ENCODE measurements at regions not wholly inside any gene's neighbourhood (a gene's known extent, or its start where the extent isn't known, plus 50 kb on each side); places are given as distances from the start of the nearest gene placed in this dataset.

GRCh38 chr13:82698383-82698782 is 1183.9 kb downstream of the SLITRK1 start:
- no peak for DNase-seq (ENCODE audit: low read depth)

GRCh38 chr13:82693607-82694006 is 1188.7 kb downstream of the SLITRK1 start:
- no peak for DNase-seq (ENCODE audit: low read depth)

GRCh38 chr13:82688400-82688994 is 1193.8 kb downstream of the SLITRK1 start:
- DNase-seq (ENCODE audit: low read depth) = no peak

- DNase-seq (ENCODE audit: low read depth) = no peak
Measured at GRCh38 chr13:82687884-82688283, 1194.4 kb downstream of the SLITRK1 start.

- no peak for DNase-seq (ENCODE audit: low read depth)
Measured at GRCh38 chr13:82681535-82681934, 1200.7 kb downstream of the SLITRK1 start.

GRCh38 chr13:82678052-82678451 is 1204.2 kb downstream of the SLITRK1 start:
- no peak for DNase-seq (ENCODE audit: low read depth)

- DNase-seq (ENCODE audit: low read depth) = no peak
Measured at GRCh38 chr13:82675024-82675423, 1207.2 kb downstream of the SLITRK1 start.

GRCh38 chr13:82674546-82674945 is 1207.7 kb downstream of the SLITRK1 start:
- no peak for DNase-seq (ENCODE audit: low read depth)

- no peak for DNase-seq (ENCODE audit: low read depth)
Measured at GRCh38 chr13:82672248-82672647, 1210.0 kb downstream of the SLITRK1 start.

GRCh38 chr13:82664183-82664582 is 1218.1 kb downstream of the SLITRK1 start:
- DNase-seq (ENCODE audit: low read depth) = no peak

GRCh38 chr13:82661126-82661525 is 1221.1 kb downstream of the SLITRK1 start:
- no peak for DNase-seq (ENCODE audit: low read depth)

GRCh38 chr13:82658811-82659210 is 1223.5 kb downstream of the SLITRK1 start:
- DNase-seq (ENCODE audit: low read depth) = no peak

- no peak for DNase-seq (ENCODE audit: low read depth)
Measured at GRCh38 chr13:82657471-82657870, 1224.8 kb downstream of the SLITRK1 start.

GRCh38 chr13:82654861-82655855 is 1227.1 kb downstream of the SLITRK1 start:
- DNase-seq (ENCODE audit: low read depth) = no peak

- no peak for DNase-seq (ENCODE audit: low read depth)
Measured at GRCh38 chr13:82654143-82654542, 1228.1 kb downstream of the SLITRK1 start.

GRCh38 chr13:82647540-82647939 is 1234.7 kb downstream of the SLITRK1 start:
- no peak for DNase-seq (ENCODE audit: low read depth)

- DNase-seq (ENCODE audit: low read depth) = no peak
Measured at GRCh38 chr13:82636119-82636518, 1246.2 kb downstream of the SLITRK1 start.

GRCh38 chr13:82634946-82635345 is 1247.3 kb downstream of the SLITRK1 start:
- no peak for DNase-seq (ENCODE audit: low read depth)

GRCh38 chr13:82627183-82627582 is 1255.1 kb downstream of the SLITRK1 start:
- DNase-seq (ENCODE audit: low read depth) = no peak

GRCh38 chr13:82625717-82626116 is 1256.6 kb downstream of the SLITRK1 start:
- no peak for DNase-seq (ENCODE audit: low read depth)

- no peak for DNase-seq (ENCODE audit: low read depth)
Measured at GRCh38 chr13:82615043-82615442, 1267.2 kb downstream of the SLITRK1 start.

GRCh38 chr13:82614086-82614485 is 1268.2 kb downstream of the SLITRK1 start:
- DNase-seq (ENCODE audit: low read depth) = no peak

GRCh38 chr13:82606008-82606407 is 1276.3 kb downstream of the SLITRK1 start:
- DNase-seq (ENCODE audit: low read depth) = no peak
